ENCODE measurements at regions not wholly inside any gene's neighbourhood (a gene's known extent, or its start where the extent isn't known, plus 50 kb on each side); places are given as distances from the start of the nearest gene placed in this dataset.

GRCh38 chr2:156116113-156116512, 216.4 kb downstream of the NR4A2 start:
- CTCF ChIA-PET = no interaction called here
- Mint-ChIP-seq H3K9me3 (peaks cover 8% of the 10 kb centered on the region), H3K36me3 (ENCODE audit: low read depth) (no peaks in the 10 kb centered on the region), H3K4me1 (no peaks in the 10 kb centered on the region), H3K27ac (no peak overlapping the region), H3K27me3 (no peaks in the 10 kb centered on the region), H3K4me3 (no peak overlapping the region)
- intact Hi-C loops (cut with micrococcal nuclease) = no loop called here
- no peak for TF ChIP-seq CTCF (IDR thresholded peaks at IDR 0.05)
- POLR2A ChIA-PET = no interaction called here
- DNase-seq = no peak
- no peak for ATAC-seq (ENCODE audit: low read depth)

- H3K4me1 Mint-ChIP-seq = peaks cover 2% of the 10 kb centered on the region
- H3K9me3 Mint-ChIP-seq = peaks cover under 1% of the 10 kb centered on the region
- ATAC-seq (ENCODE audit: low read depth) (no peak), DNase-seq (no peak)
- ChIA-PET POLR2A (no interaction called here), CTCF (no interaction called here)
- no peaks in the 10 kb centered on the region for H3K36me3 Mint-ChIP-seq (ENCODE audit: low read depth)
- H3K27ac Mint-ChIP-seq = no peak overlapping the region
- no peak overlapping the region for H3K4me3 Mint-ChIP-seq
- no peak for TF ChIP-seq CTCF (IDR thresholded peaks at IDR 0.05)
- intact Hi-C loops (cut with micrococcal nuclease) = no loop called here
- H3K27me3 Mint-ChIP-seq = no peaks in the 10 kb centered on the region
Observed at GRCh38 chr2:156115338-156115737, 217.2 kb downstream of the NR4A2 start.

GRCh38 chr2:156112323-156112722, 220.2 kb downstream of the NR4A2 start:
- H3K27ac Mint-ChIP-seq = no peak overlapping the region
- intact Hi-C loops (cut with micrococcal nuclease) = no loop called here
- ATAC-seq (ENCODE audit: low read depth) = no peak
- no peak for DNase-seq
- no peak for TF ChIP-seq CTCF (IDR thresholded peaks at IDR 0.05)
- no peaks in the 10 kb centered on the region for H3K9me3 Mint-ChIP-seq
- peaks cover 2% of the 10 kb centered on the region for H3K4me1 Mint-ChIP-seq
- no peak overlapping the region for H3K4me3 Mint-ChIP-seq
- no peaks in the 10 kb centered on the region for H3K36me3 Mint-ChIP-seq (ENCODE audit: low read depth)
- ChIA-PET CTCF (no interaction called here), POLR2A (no interaction called here)
- no peaks in the 10 kb centered on the region for H3K27me3 Mint-ChIP-seq

GRCh38 chr2:156110890-156111289, 221.6 kb downstream of the NR4A2 start:
- ATAC-seq (ENCODE audit: low read depth) = peak; percentile 66
- H3K4me3 Mint-ChIP-seq = no peak overlapping the region

GRCh38 chr2:156099382-156099781, 233.1 kb downstream of the NR4A2 start:
- Mint-ChIP-seq H3K9me3 (no peaks in the 10 kb centered on the region), H3K27ac (no peak overlapping the region), H3K4me3 (no peak overlapping the region), H3K4me1 (no peaks in the 10 kb centered on the region), H3K36me3 (ENCODE audit: low read depth) (no peaks in the 10 kb centered on the region), H3K27me3 (no peaks in the 10 kb centered on the region)
- intact Hi-C loops (cut with micrococcal nuclease) = no loop called here
- CTCF ChIA-PET = no interaction called here
- DNase-seq (no peak), ATAC-seq (ENCODE audit: low read depth) (no peak)
- TF ChIP-seq CTCF (IDR thresholded peaks at IDR 0.05) = no peak
- POLR2A ChIA-PET = no interaction called here

More at GRCh38 chr2:156110890-156111289, 221.6 kb downstream of the NR4A2 start:
- ChIA-PET CTCF (no interaction called here), POLR2A (interaction anchor here (0.7 kb wide), 1 partner anchor 479 kb away, joined by 5 read pairs; no protein-coding TSS in a partner anchor)
- intact Hi-C loops (cut with micrococcal nuclease) = loop anchor here (2.0 kb wide), 1 partner anchor 480 kb away; no protein-coding TSS in a partner anchor
- H3K36me3 Mint-ChIP-seq (ENCODE audit: low read depth) = no peaks in the 10 kb centered on the region
- no peak overlapping the region for H3K27ac Mint-ChIP-seq
- H3K9me3 Mint-ChIP-seq = no peaks in the 10 kb centered on the region
- H3K27me3 Mint-ChIP-seq = no peaks in the 10 kb centered on the region
- H3K4me1 Mint-ChIP-seq = peaks cover 2% of the 10 kb centered on the region
- DNase-seq = peak; percentile 15
- no peak for TF ChIP-seq CTCF (IDR thresholded peaks at IDR 0.05)

Measured in activated B cell treated with CpG ODN at 0.5 μM for 24 hours (primary cell).